BJ (cell line): ENCODE measurements at regions not wholly inside any gene's neighbourhood (a gene's known extent, or its start where the extent isn't known, plus 50 kb on each side); places are given as distances from the start of the nearest gene placed in this dataset.

ENCODE experiments used
- CTCF ChIA-PET: fragments of 350-600 bp; formaldehyde crosslinking; extraction: SDS; loops from one replicate; lab custom pipeline; 2021; ENCODE audit warnings: antibody characterized with exemption, inconsistent platforms; lab: Yijun Ruan, JAX
- POLR2A ChIA-PET: fragments of 300-600 bp; sonication (Branson Sonifier 250); formaldehyde crosslinking; extraction: SDS; loops from one replicate; lab custom pipeline; 2021; ENCODE audit warnings: antibody characterized with exemption; lab: Charles Lee
- DNase-seq: peaks from one replicate; pipeline ENCODE4 v3.0.0-alpha.2; 2011; ENCODE audit warnings: low read depth
- H3K27me3 ChIP-seq: 2 replicates; pipeline ENCODE4 v1.6.0; 2011; ENCODE audit warnings: low read length; ENCODE audit not compliant: control insufficient read depth, insufficient read depth
- H3K36me3 ChIP-seq: 2 replicates; pipeline ENCODE4 v1.5.1; 2011; ENCODE audit warnings: low read length; ENCODE audit not compliant: control insufficient read depth, insufficient read depth
- H3K4me3 ChIP-seq: 2 replicates; pipeline ENCODE4 v1.5.1; 2011; ENCODE audit warnings: low read depth, mild to moderate bottlenecking, control low read depth, low read length
- TF ChIP-seq, protein P1 (sequence below): IDR thresholded peaks from 2 replicates; pipeline ENCODE4 v1.5.1; 2011; ENCODE audit warnings: low read depth, mild to moderate bottlenecking, control low read depth, inconsistent platforms, low read length, moderate library complexity; ENCODE audit not compliant: insufficient read depth

DNA sequence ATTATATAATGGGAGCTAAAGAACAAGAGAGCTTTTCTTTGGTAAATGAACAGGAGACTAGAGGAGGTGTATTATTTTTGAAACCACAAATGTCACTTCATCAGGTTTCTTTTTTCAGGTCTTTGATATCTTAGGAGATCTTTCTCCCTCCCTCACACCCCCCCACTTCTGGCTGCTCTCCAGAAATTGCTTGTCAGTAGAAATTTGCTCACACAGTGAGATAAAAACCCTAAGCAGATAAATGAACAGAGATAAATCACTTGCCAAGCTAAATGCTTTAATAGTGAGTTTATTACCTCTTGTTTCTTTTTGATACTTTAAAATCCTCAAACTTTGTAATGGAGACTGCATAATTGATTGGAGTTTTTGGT lies 421.2 kb upstream of the TENM3 start:
- TF ChIP-seq, protein P1, sequence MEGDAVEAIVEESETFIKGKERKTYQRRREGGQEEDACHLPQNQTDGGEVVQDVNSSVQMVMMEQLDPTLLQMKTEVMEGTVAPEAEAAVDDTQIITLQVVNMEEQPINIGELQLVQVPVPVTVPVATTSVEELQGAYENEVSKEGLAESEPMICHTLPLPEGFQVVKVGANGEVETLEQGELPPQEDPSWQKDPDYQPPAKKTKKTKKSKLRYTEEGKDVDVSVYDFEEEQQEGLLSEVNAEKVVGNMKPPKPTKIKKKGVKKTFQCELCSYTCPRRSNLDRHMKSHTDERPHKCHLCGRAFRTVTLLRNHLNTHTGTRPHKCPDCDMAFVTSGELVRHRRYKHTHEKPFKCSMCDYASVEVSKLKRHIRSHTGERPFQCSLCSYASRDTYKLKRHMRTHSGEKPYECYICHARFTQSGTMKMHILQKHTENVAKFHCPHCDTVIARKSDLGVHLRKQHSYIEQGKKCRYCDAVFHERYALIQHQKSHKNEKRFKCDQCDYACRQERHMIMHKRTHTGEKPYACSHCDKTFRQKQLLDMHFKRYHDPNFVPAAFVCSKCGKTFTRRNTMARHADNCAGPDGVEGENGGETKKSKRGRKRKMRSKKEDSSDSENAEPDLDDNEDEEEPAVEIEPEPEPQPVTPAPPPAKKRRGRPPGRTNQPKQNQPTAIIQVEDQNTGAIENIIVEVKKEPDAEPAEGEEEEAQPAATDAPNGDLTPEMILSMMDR, result no peak
- ChIA-PET CTCF (no interaction called here), POLR2A (no interaction called here)
- H3K27me3 ChIP-seq, result no peaks in the 10 kb centered on the region
- no peaks in the 10 kb centered on the region for H3K36me3 ChIP-seq
- H3K4me3 ChIP-seq, result no peak overlapping the region
- no peak for DNase-seq

DNA sequence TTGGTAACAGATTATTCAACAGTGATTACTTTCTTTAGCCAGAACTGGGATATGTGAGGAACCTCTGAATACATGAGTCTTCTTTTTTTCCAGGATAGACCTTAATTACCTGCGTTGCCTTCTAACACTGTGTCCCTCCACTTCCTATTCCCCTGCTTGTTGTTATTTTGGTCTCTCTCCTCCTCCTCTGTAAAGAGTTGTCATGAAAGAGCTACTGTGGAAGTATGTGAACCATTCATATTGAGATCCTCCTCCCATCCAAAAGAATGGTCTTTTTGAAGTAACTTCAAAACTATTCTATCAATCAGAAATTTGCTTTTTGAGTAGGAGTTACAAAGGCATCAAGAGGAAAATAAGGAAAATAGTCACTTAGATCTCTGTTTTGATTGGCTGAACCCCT lies 420.0 kb upstream of the TENM3 start:
- no peak overlapping the region for H3K4me3 ChIP-seq
- DNase-seq, result no peak
- no peaks in the 10 kb centered on the region for H3K27me3 ChIP-seq
- TF ChIP-seq, protein P1, result no peak
- no peaks in the 10 kb centered on the region for H3K36me3 ChIP-seq
- ChIA-PET POLR2A (no interaction called here), CTCF (no interaction called here)

DNA sequence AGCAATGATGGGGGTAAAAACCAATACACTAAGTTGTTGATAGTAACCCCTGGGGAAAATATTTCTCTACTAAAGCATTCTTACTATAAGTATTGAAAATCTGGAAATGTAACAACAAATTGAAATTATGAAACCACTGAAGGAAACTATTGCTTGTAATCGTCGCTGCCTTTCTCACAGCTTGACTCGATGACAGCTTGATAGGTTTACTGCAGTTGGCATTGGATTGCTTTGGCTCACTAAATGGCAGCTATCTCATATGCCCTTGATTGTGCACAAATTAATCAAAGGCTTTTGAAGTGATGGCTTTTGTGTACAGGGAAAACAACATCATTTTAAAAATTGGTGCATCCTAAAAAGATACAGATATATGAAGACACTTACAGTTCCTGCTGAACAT lies 419.6 kb upstream of the TENM3 start:
- DNase-seq, result no peak
- Histone ChIP-seq H3K4me3 (no peak overlapping the region), H3K27me3 (no peaks in the 10 kb centered on the region), H3K36me3 (no peaks in the 10 kb centered on the region)
- ChIA-PET CTCF (no interaction called here), POLR2A (no interaction called here)
- TF ChIP-seq, protein P1, result no peak

DNA sequence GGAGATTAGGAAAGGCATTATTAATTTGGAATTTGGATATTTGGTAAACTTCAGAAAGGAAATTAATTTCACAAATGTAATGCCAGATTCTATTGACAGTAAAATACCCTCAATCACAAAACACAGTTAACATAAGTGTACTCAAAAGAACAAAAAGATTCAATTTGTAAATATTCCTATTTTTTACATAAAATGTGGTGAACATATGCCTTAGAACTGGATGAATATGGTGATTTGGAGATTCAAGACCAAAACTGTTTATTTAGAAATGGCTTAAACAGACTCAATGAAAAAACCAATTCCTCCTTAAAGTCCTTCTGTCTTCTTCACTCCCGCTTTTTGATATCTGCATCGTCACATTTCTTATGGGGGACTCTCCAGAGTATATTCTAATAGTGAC lies 417.6 kb upstream of the TENM3 start:
- Histone ChIP-seq H3K4me3 (no peak overlapping the region), H3K27me3 (no peaks in the 10 kb centered on the region), H3K36me3 (no peaks in the 10 kb centered on the region)
- TF ChIP-seq, protein P1, result no peak
- POLR2A ChIA-PET, result no interaction called here
- CTCF ChIA-PET, result no interaction called here
- DNase-seq, result no peak

DNA sequence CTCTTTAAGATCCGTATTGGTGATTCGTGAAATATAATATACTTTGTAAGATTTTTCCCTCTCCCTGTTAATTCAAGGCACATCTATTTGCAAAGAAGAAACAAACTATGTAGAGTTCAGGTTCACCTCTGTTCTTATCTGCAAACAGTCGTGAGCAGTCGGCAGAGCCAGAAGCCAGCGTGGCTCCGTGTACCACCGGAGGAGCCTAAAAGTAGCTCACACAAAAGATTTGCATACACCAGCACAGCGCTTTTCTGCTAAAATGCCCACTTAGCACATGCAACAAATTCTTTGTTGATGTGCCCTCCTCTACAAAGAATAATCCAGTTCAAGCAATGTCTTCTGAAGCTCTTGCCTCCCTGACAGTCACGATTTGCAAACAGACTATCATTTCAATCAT lies 416.0 kb upstream of the TENM3 start:
- H3K36me3 ChIP-seq, result no peaks in the 10 kb centered on the region
- no peak overlapping the region for H3K4me3 ChIP-seq
- CTCF ChIA-PET, result no interaction called here
- TF ChIP-seq, protein P1, result no peak
- H3K27me3 ChIP-seq, result no peaks in the 10 kb centered on the region
- DNase-seq, result no peak
- POLR2A ChIA-PET, result no interaction called here
